T-cell (primary cell): ENCODE measurements at regions not wholly inside any gene's neighbourhood (a gene's known extent, or its start where the extent isn't known, plus 50 kb on each side); places are given as distances from the start of the nearest gene placed in this dataset.

Source experiments
- ATAC-seq, 4 experiments: fragments of 200-7000 bp in 3 of 4; fragments of 150-1000 bp in 1 of 4; cut with Tn5 transposase; replicated peaks in 1 of 4; 1 replicate in 3 of 4; 2 replicates in 1 of 4; pipeline ENCODE4 v1.10.0; 2021; ENCODE audit warnings: moderate library complexity in 3 of 4, mild to moderate bottlenecking in 2 of 4, moderate number of reproducible peaks in 1 of 4
- CTCF ChIA-PET, 2 donors: fragments of 300-600 bp; sonication (Branson Sonifier 250); formaldehyde crosslinking; loops; one replicate each; lab custom pipeline; 2022; ENCODE audit warnings: antibody characterized with exemption in 2 of 2; lab: Charles Lee
- POLR2A ChIA-PET, 2 donors: fragments of 300-600 bp; sonication (Branson Sonifier 250); formaldehyde crosslinking; loops; one replicate each; lab custom pipeline; 2022; ENCODE audit warnings: antibody characterized with exemption in 2 of 2; lab: Charles Lee
- DNase-seq, 35 experiments: peaks; one replicate each; pipeline versions ENCODE4 v3.0.0 to v3.0.0-alpha.2; 2013 to 2023
- H3K27ac ChIP-seq: one replicate; pipeline ENCODE4 v1.5.1; 2013; ENCODE audit warnings: low read length
- H3K27me3 ChIP-seq, 2 experiments: replicated peaks in 1 of 2; 1 replicate in 1 of 2; 2 replicates in 1 of 2; pipeline versions ENCODE4 v1.6.1 to v1.7.0; 2013; ENCODE audit warnings: low read length in 1 of 2, mixed read lengths in 1 of 2; ENCODE audit not compliant: control insufficient read depth in 2 of 2, insufficient read depth in 2 of 2; ENCODE audit errors: extremely low read depth in 1 of 2
- H3K36me3 ChIP-seq, 2 donors: 1 replicate in 1 of 2; 2 replicates in 1 of 2; pipeline versions ENCODE4 v1.6.1 to v1.7.0; 2013; ENCODE audit warnings: low read length in 1 of 2; ENCODE audit not compliant: control insufficient read depth in 2 of 2, insufficient read depth in 1 of 2; ENCODE audit errors: extremely low read depth in 1 of 2
- H3K4me1 ChIP-seq, 2 experiments: 1 replicate in 1 of 2; 2 replicates in 1 of 2; pipeline versions ENCODE4 v1.6.1 to v1.7.0; 2013; ENCODE audit warnings: low read length in 2 of 2, mixed read lengths in 1 of 2; ENCODE audit not compliant: insufficient read depth in 2 of 2, control insufficient read depth in 1 of 2; ENCODE audit errors: extremely low read depth in 1 of 2
- H3K4me3 ChIP-seq, 2 donors: 1 replicate in 1 of 2; 2 replicates in 1 of 2; pipeline versions ENCODE4 v1.5.1 to v1.7.0; 2013; ENCODE audit warnings: mild to moderate bottlenecking in 2 of 2, low read length in 1 of 2, moderate library complexity in 1 of 2; ENCODE audit not compliant: control insufficient read depth in 1 of 2; ENCODE audit errors: extremely low read depth in 1 of 2
- H3K9me3 ChIP-seq: 2 replicates; pipeline ENCODE4 v1.7.0; 2013
- H3K27ac Mint-ChIP-seq, 2 donors: one replicate each; pipeline ENCODE4 v1.8.0; 2020 to 2021; ENCODE audit warnings: mild to moderate bottlenecking in 2 of 2, mixed read lengths in 2 of 2
- H3K27me3 Mint-ChIP-seq, 2 donors: one replicate each; pipeline ENCODE4 v1.8.0; 2021 to 2022; ENCODE audit warnings: mixed read lengths in 2 of 2
- H3K36me3 Mint-ChIP-seq: one replicate; pipeline ENCODE4 v1.8.0; 2021; ENCODE audit warnings: mixed read lengths
- H3K4me1 Mint-ChIP-seq, 3 donors: one replicate each; pipeline ENCODE4 v1.8.0; 2020 to 2022; ENCODE audit warnings: mixed read lengths in 3 of 3, mild to moderate bottlenecking in 1 of 3
- H3K4me3 Mint-ChIP-seq, 3 donors: one replicate each; pipeline ENCODE4 v1.8.0; 2020 to 2022; ENCODE audit warnings: mild to moderate bottlenecking in 3 of 3, mixed read lengths in 3 of 3, moderate library complexity in 3 of 3
- H3K9me3 Mint-ChIP-seq, 3 donors: one replicate each; pipeline ENCODE4 v1.8.0; 2020 to 2022; ENCODE audit warnings: mixed read lengths in 3 of 3
- WGBS: methylation state at CpG from one replicate; pipeline ENCODE4 v1.1.5; 2013; ENCODE audit warnings: missing lambda C conversion rate; ENCODE audit not compliant: insufficient coverage; 5-methylcytosine and 5-hydroxymethylcytosine counted together

GRCh38 chr15:39435244-39435643 lies 145.6 kb upstream of the THBS1 start:
- H3K27ac ChIP-seq: no peak overlapping the region
- Mint-ChIP-seq H3K27ac (no peak overlapping the region), H3K9me3 (no peaks in the 10 kb centered on the region), H3K4me1 (peaks cover 0 to 24% (median under 1%) of the 10 kb centered on the region in 3 donors), H3K27me3 (peaks cover 15 to 37% of the 10 kb centered on the region in 2 donors), H3K4me3 (no peak overlapping the region), H3K36me3 (no peaks in the 10 kb centered on the region)
- ATAC-seq: no peak
- H3K9me3 ChIP-seq: no peaks in the 10 kb centered on the region
- CTCF ChIA-PET: no interaction called here
- H3K4me3 ChIP-seq: no peak overlapping the region
- no peak for DNase-seq
- H3K36me3 ChIP-seq: no peaks in the 10 kb centered on the region
- peaks cover 0 to 23% of the 10 kb centered on the region in 2 experiments for H3K27me3 ChIP-seq
- no peaks in the 10 kb centered on the region for H3K4me1 ChIP-seq
- POLR2A ChIA-PET: interaction anchor here in 1 of 2 donors (0.6 kb wide), 1 partner anchor 26 kb away, joined by 4 read pairs; no protein-coding TSS in a partner anchor
- 100% methylated on average over 1 of the region's 2 CpGs for WGBS

GRCh38 chr15:39438260-39438659 lies 142.6 kb upstream of the THBS1 start:
- Histone ChIP-seq H3K9me3 (no peaks in the 10 kb centered on the region), H3K36me3 (no peaks in the 10 kb centered on the region), H3K27ac (no peak overlapping the region), H3K27me3 (peaks cover 0 to 22% of the 10 kb centered on the region in 2 experiments), H3K4me1 (no peaks in the 10 kb centered on the region), H3K4me3 (no peak overlapping the region)
- Mint-ChIP-seq H3K4me1 (peaks cover 0 to 19% (median 0%) of the 10 kb centered on the region in 3 donors), H3K4me3 (no peak overlapping the region), H3K27me3 (peaks cover 18 to 30% of the 10 kb centered on the region in 2 donors), H3K36me3 (no peaks in the 10 kb centered on the region), H3K9me3 (no peaks in the 10 kb centered on the region), H3K27ac (no peak overlapping the region)
- DNase-seq: no peak
- 77% methylated on average over 2 of the region's 5 CpGs for WGBS
- ChIA-PET POLR2A (no interaction called here), CTCF (no interaction called here)
- no peak for ATAC-seq

- Histone ChIP-seq H3K4me3 (no peak overlapping the region), H3K27ac (no peak overlapping the region), H3K4me1 (no peaks in the 10 kb centered on the region), H3K36me3 (no peaks in the 10 kb centered on the region), H3K9me3 (no peaks in the 10 kb centered on the region), H3K27me3 (peaks cover 0 to 19% of the 10 kb centered on the region in 2 experiments)
- Mint-ChIP-seq H3K9me3 (no peaks in the 10 kb centered on the region), H3K27ac (no peak overlapping the region), H3K36me3 (no peaks in the 10 kb centered on the region), H3K27me3 (peaks cover 15 to 24% of the 10 kb centered on the region in 2 donors), H3K4me1 (peaks cover 0 to 11% (median 0%) of the 10 kb centered on the region in 3 donors), H3K4me3 (no peak overlapping the region)
- ChIA-PET POLR2A (interaction anchor here in 1 of 2 donors (0.6 kb wide), 1 partner anchor 968 kb away, joined by 3 read pairs; no protein-coding TSS in a partner anchor), CTCF (no interaction called here)
- ATAC-seq: peak in 1 of 4 experiments; percentile 43
- 74% methylated on average over 3 of the region's 9 CpGs for WGBS
- DNase-seq: no peak
These were observed 141.9 kb upstream of the THBS1 start for GRCh38 chr15:39438799-39439592.

GRCh38 chr15:39442898-39443297 lies 138.0 kb upstream of the THBS1 start:
- Mint-ChIP-seq H3K9me3 (no peaks in the 10 kb centered on the region), H3K27me3 (peaks cover 11 to 31% of the 10 kb centered on the region in 2 donors), H3K4me3 (no peak overlapping the region), H3K4me1 (peaks cover 0 to 11% (median 0%) of the 10 kb centered on the region in 3 donors), H3K27ac (no peak overlapping the region), H3K36me3 (no peaks in the 10 kb centered on the region)
- POLR2A ChIA-PET: no interaction called here
- Histone ChIP-seq H3K4me3 (no peak overlapping the region), H3K9me3 (no peaks in the 10 kb centered on the region), H3K4me1 (no peaks in the 10 kb centered on the region), H3K36me3 (no peaks in the 10 kb centered on the region), H3K27ac (no peak overlapping the region), H3K27me3 (peaks cover 0 to 17% of the 10 kb centered on the region in 2 experiments)
- no peak for DNase-seq
- no peak for ATAC-seq
- no CpG with 5 or more reads among the region's 2 CpGs for WGBS
- CTCF ChIA-PET: no interaction called here

- Mint-ChIP-seq H3K27ac (no peak overlapping the region), H3K4me3 (no peak overlapping the region), H3K36me3 (no peaks in the 10 kb centered on the region), H3K9me3 (no peaks in the 10 kb centered on the region), H3K27me3 (peaks cover 11 to 24% of the 10 kb centered on the region in 2 donors), H3K4me1 (peaks cover 0 to 8% (median 0%) of the 10 kb centered on the region in 3 donors)
- no CpG with 5 or more reads among the region's 4 CpGs for WGBS
- H3K27me3 ChIP-seq: peaks cover 0 to 13% of the 10 kb centered on the region in 2 experiments
- no peaks in the 10 kb centered on the region for H3K9me3 ChIP-seq
- H3K36me3 ChIP-seq: no peaks in the 10 kb centered on the region
- ATAC-seq (no peak), DNase-seq (no peak)
- no peak overlapping the region for H3K4me3 ChIP-seq
- H3K4me1 ChIP-seq: no peaks in the 10 kb centered on the region
- no peak overlapping the region for H3K27ac ChIP-seq
- ChIA-PET POLR2A (no interaction called here), CTCF (no interaction called here)
These were observed 137.1 kb upstream of the THBS1 start for GRCh38 chr15:39443659-39444219.

GRCh38 chr15:39444735-39445470 lies 136.0 kb upstream of the THBS1 start:
- H3K27me3 ChIP-seq: peaks cover 0 to 8% of the 10 kb centered on the region in 2 experiments
- ChIA-PET POLR2A (no interaction called here), CTCF (no interaction called here)
- H3K36me3 Mint-ChIP-seq: no peaks in the 10 kb centered on the region
- DNase-seq (no peak), ATAC-seq (no peak)
- no peaks in the 10 kb centered on the region for H3K4me1 ChIP-seq
- peaks cover 15 to 21% of the 10 kb centered on the region in 2 donors for H3K27me3 Mint-ChIP-seq
- no peaks in the 10 kb centered on the region for H3K4me1 Mint-ChIP-seq
- H3K27ac Mint-ChIP-seq: no peak overlapping the region
- no peak overlapping the region for H3K4me3 ChIP-seq
- H3K9me3 Mint-ChIP-seq: no peaks in the 10 kb centered on the region
- no peaks in the 10 kb centered on the region for H3K36me3 ChIP-seq
- no peak overlapping the region for H3K4me3 Mint-ChIP-seq
- H3K9me3 ChIP-seq: no peaks in the 10 kb centered on the region
- 89% methylated on average over 5 of the region's 11 CpGs for WGBS
- no peak overlapping the region for H3K27ac ChIP-seq
